Esophagus squamous epithelium (tissue), 4 donors: ENCODE measurements at regions not wholly inside any gene's neighbourhood (a gene's known extent, or its start where the extent isn't known, plus 50 kb on each side); places are given as distances from the start of the nearest gene placed in this dataset.

Experiments used
- POLR2A ChIP-seq, 4 donors: fragments of 450-650 bp; IDR thresholded peaks; one replicate each; pipeline ENCODE4 v1.6.1; 2017; ENCODE audit warnings: antibody characterized with exemption in 4 of 4, mild to moderate bottlenecking in 4 of 4, moderate library complexity in 3 of 4
- TF ChIP-seq, protein P1 (sequence below), 6 experiments: fragments of 450-650 bp in 4 of 6; fragments of 200-600 bp in 2 of 6; sonication (generic) in 2 of 6; IDR thresholded peaks; one replicate each; pipeline ENCODE4 v1.5.1; 2016 to 2019; ENCODE audit warnings: antibody characterized with exemption in 6 of 6, mild to moderate bottlenecking in 4 of 6, moderate library complexity in 4 of 6

DNA sequence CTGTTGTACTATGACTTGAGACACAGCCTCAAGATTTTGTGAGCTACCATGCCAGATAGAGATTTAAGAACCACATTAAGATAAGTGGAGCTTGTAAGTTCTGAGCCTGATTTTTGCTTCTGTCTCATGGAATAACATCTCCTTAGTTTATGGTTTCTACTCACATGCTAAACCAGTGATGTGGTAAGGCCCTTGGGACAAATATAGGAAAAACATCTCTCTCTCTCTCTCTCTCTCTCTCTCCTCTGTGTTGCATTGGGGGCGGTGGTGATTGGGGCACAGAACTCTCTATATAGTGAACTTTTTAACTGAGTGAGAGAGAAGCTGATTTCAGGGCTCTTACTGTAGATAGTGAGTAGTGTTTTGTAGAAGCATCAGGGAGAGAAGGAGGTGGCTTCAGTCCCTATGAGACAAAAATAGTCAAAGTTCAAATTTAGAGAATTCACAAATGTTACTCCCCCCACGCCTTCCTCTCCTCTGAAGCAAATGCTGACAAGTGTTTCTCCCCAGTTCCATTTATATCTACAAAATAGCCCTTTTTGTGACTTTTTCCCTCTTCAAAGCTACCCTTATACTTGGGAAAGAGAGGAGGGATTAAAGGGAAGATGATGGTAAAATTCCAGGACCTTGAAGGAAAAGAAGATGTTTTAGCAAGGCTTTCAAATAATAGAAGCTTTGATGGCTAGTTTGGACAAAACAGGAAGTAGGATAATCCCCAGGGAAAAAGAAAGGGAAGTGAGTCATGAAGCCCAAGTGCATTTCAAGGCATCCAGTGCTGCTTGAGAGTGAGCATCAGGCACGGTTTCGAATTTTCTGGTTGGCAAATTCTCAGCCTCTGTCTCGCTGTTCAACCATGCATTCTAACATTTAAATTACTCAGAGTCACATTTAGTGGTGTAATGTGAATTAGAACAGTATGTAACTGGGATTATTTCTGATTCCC lies 134.3 kb upstream of the AP1S2 start:
- TF ChIP-seq, protein P1, sequence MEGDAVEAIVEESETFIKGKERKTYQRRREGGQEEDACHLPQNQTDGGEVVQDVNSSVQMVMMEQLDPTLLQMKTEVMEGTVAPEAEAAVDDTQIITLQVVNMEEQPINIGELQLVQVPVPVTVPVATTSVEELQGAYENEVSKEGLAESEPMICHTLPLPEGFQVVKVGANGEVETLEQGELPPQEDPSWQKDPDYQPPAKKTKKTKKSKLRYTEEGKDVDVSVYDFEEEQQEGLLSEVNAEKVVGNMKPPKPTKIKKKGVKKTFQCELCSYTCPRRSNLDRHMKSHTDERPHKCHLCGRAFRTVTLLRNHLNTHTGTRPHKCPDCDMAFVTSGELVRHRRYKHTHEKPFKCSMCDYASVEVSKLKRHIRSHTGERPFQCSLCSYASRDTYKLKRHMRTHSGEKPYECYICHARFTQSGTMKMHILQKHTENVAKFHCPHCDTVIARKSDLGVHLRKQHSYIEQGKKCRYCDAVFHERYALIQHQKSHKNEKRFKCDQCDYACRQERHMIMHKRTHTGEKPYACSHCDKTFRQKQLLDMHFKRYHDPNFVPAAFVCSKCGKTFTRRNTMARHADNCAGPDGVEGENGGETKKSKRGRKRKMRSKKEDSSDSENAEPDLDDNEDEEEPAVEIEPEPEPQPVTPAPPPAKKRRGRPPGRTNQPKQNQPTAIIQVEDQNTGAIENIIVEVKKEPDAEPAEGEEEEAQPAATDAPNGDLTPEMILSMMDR (IDR thresholded peaks at IDR 0.05) = no peak
- no peak for TF ChIP-seq POLR2A (IDR thresholded peaks at IDR 0.05)
